Glomerular endothelial cell (primary cell): ENCODE measurements at regions not wholly inside any gene's neighbourhood (a gene's known extent, or its start where the extent isn't known, plus 50 kb on each side); places are given as distances from the start of the nearest gene placed in this dataset.

Experiments
- DNase-seq: peaks from one replicate; pipeline ENCODE4 v3.0.0-alpha.2; 2011; ENCODE audit warnings: low read depth, low spot score; ENCODE audit errors: extremely low read depth

GRCh38 chr3:31133541-31133940 lies 239.1 kb upstream of the GADL1 start:
- DNase-seq: no peak

DNA sequence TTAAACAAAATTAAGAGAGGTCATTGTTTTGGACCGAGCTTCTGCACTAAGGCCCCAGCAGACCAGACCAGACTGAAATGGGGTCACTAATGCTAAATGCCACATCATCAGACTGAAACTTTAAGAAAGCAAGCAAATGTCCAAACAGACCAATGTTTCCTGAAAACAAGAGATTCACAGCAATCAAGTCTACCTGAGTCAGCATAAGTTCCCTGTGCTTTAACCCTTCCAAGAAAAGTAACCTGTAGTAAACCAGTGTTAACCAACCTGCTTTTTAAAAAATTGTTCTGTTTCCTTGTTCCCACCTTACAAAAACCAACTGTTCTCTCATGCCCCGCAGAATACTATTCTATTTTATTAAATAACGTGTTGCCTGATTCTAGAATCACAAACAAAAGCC lies 241.1 kb upstream of the GADL1 start:
- DNase-seq: no peak

DNA sequence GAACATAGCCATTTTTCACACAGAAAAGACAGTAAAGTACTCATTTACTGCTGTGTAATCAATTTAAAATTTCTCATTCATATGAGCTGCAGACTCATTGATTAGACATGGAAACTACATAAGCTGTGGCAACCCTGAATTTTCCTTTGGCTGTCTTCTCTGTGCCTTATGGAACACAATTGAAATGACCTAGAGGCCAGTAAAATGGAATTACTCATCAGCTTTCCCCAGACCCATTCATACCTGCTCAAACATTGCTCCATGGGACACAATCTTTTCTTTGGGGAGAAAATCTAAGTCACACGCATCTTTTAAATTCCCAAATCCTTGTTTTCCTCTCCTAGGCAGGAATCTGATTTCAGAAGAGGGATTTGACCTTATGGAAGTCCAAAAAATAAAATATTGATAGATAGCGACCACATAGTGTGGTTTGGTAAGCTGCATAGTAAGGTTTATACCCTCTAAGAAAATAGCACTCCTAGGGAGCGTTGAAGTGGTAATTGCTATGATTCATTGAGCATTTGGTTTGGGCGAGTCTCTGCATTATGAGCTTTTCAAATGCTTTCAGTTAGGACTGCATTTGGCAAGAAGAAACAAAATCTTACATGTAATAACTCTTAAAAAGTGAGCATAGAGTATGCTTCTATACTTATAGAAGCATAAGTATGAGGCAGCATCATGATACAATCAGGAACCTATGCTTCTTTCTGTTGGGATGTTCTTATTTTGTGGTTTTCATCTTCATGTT lies 243.4 kb upstream of the GADL1 start:
- no peak for DNase-seq

DNA sequence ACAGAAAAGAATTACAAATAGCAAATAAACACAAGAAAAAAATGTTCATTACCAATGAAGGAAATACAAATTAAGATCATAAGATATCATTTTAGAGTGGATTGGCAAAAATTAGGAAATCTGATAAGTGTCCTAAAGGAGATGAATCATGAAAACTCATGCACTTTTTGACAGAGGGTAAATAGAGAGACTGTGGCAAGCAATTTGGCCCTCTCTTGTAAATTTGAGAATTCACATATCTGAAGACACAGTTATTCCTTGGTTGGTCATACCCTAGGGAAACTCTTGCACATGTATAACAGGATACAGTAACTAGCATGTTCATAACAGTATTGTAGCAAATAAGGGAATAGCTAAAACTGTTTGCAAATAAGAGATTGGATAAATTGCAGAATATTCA lies 246.0 kb upstream of the GADL1 start:
- no peak for DNase-seq

DNA sequence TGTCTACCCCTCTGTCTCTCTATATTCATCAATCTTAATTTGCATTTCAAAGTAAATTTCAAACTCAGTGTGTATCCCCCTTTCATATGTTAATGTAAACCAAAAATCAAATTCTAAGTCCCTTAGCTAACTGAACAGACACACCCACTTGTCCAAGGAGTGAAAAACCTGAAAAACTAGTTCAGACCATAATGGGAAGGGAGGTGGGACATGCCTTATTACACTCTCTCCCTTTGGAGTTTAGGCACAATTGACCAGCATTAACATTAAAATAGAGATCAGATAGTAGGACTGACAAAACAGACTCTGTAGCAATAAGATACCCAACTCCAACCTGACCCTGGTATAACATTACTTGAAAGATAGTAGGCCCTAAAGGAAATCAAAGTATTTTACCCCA lies 247.7 kb upstream of the GADL1 start:
- DNase-seq: no peak

DNA sequence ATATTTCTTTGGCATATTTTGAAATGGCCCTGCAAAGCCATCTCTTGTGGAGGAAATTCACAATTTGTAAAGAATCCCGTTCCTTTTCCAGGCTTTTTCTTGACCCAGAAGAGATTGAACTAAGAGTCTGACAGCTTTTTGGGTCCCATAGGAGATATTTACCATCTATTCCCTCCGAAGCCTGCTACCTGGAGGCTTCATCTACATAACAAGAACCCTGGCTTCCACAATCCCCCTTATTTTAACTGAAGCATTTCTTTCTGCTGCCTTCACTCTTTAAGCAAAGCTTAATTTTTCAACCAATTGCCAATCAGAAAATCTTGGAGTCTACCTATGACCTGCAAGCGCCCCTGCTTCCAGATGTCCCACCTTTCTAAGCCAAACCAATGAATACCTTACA lies 248.1 kb upstream of the GADL1 start:
- DNase-seq: no peak

GRCh38 chr3:31145062-31145461 lies 250.6 kb upstream of the GADL1 start:
- no peak for DNase-seq

GRCh38 chr3:31147550-31147949 lies 253.1 kb upstream of the GADL1 start:
- no peak for DNase-seq

DNA sequence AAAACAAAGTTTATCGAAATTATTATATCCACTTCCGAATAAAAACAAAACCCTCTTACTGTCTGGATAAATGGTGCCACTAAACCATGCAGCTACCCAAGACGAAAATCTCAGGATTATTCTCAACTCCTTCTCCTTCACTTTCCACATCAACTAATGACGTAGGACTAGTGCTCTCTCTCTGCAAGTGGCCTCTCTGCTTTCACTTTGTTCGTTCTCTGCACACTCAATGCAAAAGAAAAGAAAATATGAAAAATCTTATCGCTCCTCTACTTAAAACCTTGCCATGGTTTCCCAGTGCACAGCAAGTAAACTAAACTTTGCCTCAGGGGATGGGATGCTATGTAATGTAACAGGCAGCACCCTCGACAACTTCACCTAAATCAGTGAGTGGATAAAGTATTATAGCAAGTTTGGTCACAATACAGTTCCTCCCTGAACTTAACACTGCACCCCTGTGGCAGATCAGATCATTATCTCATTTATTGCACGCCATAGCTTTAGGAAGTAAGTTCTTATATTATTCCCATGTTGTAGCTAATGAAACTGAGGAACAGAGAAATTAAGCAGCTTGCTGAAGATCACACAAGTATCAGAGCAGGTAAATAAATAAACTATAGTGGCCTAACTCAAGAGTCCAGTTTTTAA lies 262.7 kb upstream of the GADL1 start:
- DNase-seq: no peak

GRCh38 chr3:31157893-31158620 lies 263.6 kb upstream of the GADL1 start:
- DNase-seq: no peak

DNA sequence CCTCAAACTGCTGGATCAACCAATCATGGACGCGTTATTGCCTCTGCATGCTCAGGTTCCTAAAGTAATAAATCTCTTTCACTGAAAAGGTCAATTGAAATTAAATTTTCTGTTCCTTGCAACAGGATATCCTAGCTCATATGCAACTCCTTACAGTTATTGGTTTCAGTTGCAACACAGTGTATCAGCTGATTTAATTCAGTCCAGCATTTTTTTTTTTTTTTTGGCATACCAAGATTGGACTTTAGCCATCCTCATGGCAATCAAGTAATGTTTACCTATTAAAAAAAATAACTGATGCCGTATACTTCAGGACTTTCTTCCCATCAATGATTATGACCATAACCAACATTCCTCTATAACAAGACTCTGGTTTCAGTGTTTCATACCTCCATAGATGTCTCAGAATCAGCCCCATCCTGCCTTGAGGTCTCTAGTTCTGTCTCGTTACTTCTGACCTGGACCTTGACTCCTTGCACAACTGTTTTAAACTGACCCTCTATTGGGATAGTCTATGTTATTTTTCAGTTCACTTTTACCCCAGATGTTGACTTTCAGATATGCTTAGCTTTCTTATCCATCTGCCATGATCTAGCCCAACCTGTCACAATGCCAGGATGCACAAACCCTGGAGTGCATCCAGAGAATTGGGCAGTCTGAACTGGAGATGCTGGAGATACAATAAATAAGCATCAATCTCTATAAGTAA lies 265.0 kb upstream of the GADL1 start:
- no peak for DNase-seq

DNA sequence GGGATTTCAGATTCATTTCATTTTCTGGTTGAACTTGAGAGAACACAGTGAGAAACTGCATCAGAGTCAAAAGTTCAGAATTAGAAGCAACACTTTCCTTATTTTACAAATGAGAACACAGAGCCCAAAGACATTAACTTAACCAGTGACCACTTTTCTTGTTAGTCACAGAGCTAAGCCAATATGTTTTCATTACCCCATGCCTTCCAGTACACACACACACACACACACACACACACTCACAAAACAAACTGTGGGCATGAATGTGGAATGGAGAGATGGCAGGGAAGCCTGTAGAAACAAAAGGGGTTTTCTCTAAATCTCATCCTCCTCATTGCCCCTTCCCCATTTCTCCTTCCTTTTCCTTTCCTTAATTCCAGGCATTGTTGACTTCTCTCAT lies 267.4 kb upstream of the GADL1 start:
- DNase-seq: no peak

GRCh38 chr3:31164381-31164780 lies 269.9 kb upstream of the GADL1 start:
- no peak for DNase-seq

DNA sequence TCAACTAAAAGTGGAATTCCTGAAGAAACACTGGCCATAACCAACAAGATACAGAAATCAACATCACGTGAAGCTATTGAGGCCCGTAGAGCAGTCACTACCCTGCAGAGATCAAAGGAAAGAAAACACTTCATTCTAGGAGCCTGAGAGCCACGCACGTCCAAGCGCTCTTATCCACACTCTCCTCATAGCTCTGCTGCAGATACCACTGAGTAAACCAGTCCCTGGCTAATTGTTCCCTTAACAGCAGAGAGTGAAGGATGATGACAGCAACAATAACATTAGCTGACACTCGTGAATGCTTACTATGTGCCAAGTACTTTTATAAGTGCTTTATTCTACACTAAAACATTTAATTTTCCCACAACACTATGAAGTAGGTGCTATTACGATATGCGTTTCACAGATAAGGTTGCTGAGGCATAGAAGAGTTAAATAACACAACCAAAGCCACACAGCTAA lies 271.0 kb upstream of the GADL1 start:
- DNase-seq: no peak

- DNase-seq: peak; percentile 62
These were observed 271.9 kb upstream of the GADL1 start for GRCh38 chr3:31166249-31166885.

- DNase-seq: no peak
These were observed 273.2 kb upstream of the GADL1 start for GRCh38 chr3:31167666-31168065.

- DNase-seq: no peak
These were observed 276.6 kb upstream of the GADL1 start for GRCh38 chr3:31170932-31171670.

- no peak for DNase-seq
These were observed 277.9 kb upstream of the GADL1 start for GRCh38 chr3:31172336-31172735.

DNA sequence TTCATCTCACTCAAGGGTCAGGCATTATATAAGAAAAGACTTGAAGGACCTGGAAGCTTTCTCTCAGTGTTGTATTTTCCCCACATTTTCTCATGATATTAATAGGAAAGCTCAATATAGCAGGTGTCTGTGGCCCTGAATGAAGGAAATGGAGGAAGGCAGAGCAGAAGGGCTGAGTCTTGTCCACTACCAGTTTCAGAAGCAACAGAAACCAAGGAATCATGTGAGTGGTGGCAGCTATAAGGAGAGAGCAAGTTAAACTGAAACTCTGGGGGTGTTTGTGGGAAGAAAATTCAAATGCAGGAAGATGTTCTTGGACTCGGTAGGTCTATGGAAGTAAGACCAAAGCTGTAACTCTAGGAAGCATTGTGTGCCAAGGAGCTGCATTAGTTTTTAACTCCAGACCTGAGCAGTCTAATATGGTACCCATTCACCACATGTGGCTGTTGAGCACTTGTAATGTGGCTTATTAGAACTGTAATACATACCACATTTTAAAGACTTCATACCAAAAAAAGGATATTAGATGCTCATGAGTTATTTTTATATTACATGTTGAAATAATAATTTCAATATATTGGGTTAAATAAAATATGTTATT lies 278.8 kb upstream of the GADL1 start:
- DNase-seq: no peak

- no peak for DNase-seq
These were observed 279.6 kb upstream of the GADL1 start for GRCh38 chr3:31174079-31174478.
